OCI-LY3 (cell line): ENCODE measurements at regions not wholly inside any gene's neighbourhood (a gene's known extent, or its start where the extent isn't known, plus 50 kb on each side); places are given as distances from the start of the nearest gene placed in this dataset.

Experiments
- H2AFZ ChIP-seq: fragments of 200-600, 300-600 bp; shearing (Covaris generic); 2 replicates; pipeline ENCODE4 v1.6.0; 2014; ENCODE audit warnings: antibody characterized with exemption, low read depth, low read length
- H3K27ac ChIP-seq: fragments of 200-600, 300-600 bp; sonication (generic); 2 replicates; pipeline ENCODE4 v1.5.1; 2014; ENCODE audit warnings: mild to moderate bottlenecking, low read length, moderate library complexity, mixed read lengths
- H3K27me3 ChIP-seq: fragments of 200-600, 300-600 bp; sonication (generic); 2 replicates; pipeline ENCODE4 v1.6.1; 2014; ENCODE audit warnings: low read depth, low read length, mixed read lengths
- H3K36me3 ChIP-seq: fragments of 200-600, 300-600 bp; sonication (generic); replicated peaks from 2 replicates; pipeline ENCODE3; 2014; ENCODE audit warnings: low read depth, low read length, mixed read lengths
- H3K4me1 ChIP-seq: fragments of 300-600, 200-600 bp; sonication (generic); 2 replicates; pipeline ENCODE4 v1.6.1; 2014; ENCODE audit warnings: low read length, mixed read lengths
- H3K4me2 ChIP-seq: fragments of 200-600, 300-600 bp; sonication (generic); 2 replicates; pipeline ENCODE4 v1.6.1; 2014; ENCODE audit warnings: low read length, mixed read lengths
- H3K4me3 ChIP-seq: fragments of 300-600, 200-600 bp; sonication (generic); 2 replicates; pipeline ENCODE4 v1.5.1; 2014; ENCODE audit warnings: antibody characterized with exemption, mild to moderate bottlenecking, low read length, moderate library complexity
- H3K79me2 ChIP-seq: fragments of 300-600, 200-600 bp; shearing (Covaris generic); 2 replicates; pipeline ENCODE4 v1.6.1; 2014; ENCODE audit warnings: mild to moderate bottlenecking, low read length, mixed read lengths
- H3K9ac ChIP-seq: fragments of 300-600, 200-600 bp; shearing (Covaris generic); 2 replicates; pipeline ENCODE4 v1.6.0; 2014; ENCODE audit warnings: mild to moderate bottlenecking, low read length, moderate library complexity
- H3K9me3 ChIP-seq: fragments of 200-600, 300-600 bp; shearing (Covaris generic); 2 replicates; pipeline ENCODE4 v1.6.1; 2014; ENCODE audit warnings: low read length, mixed read lengths; ENCODE audit not compliant: insufficient read depth
- H4K20me1 ChIP-seq: fragments of 200-600, 300-600 bp; sonication (generic); 2 replicates; pipeline ENCODE4 v1.6.1; 2016; ENCODE audit warnings: low read length, mixed read lengths; ENCODE audit not compliant: insufficient read depth
- EZH2phosphoT487 ChIP-seq: fragments of 200-600 bp; shearing (Covaris generic); IDR thresholded peaks from 2 replicates; pipeline ENCODE4 v1.6.1; 2018; ENCODE audit warnings: antibody characterized with exemption, mixed run types, low read depth
- TF ChIP-seq, protein P1 (sequence below): fragments of 200-600, 300-600 bp; sonication (generic); IDR thresholded peaks from 2 replicates; pipeline ENCODE4 v1.5.1; 2014; ENCODE audit warnings: antibody characterized with exemption, low read length, low read depth

DNA sequence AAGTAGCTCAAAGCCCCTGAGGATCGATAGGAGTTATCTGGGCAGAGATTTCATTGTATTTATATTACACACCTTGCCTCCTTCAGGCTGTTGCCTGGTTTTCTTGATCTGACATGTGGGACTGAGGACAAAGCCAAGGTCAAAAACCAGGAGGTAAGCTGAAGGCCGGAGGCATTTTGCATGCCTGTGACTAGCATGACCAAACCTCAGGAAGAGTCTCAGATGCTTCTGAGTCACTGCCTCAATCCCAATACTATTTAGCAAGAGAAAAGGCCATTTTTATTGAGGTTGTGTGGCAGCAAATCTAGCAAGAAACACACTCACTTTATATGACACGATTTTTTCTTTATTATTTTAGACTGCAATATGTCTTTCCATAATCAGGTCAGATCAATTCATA lies 968.1 kb downstream of the CDH11 start:
- Histone ChIP-seq H3K27me3 (no peaks in the 10 kb centered on the region), H3K4me1 (no peaks in the 10 kb centered on the region), H3K36me3 (no peaks in the 10 kb centered on the region), H3K4me2 (no peak overlapping the region), H4K20me1 (no peaks in the 10 kb centered on the region), H3K9ac (no peak overlapping the region), H3K79me2 (no peaks in the 10 kb centered on the region), H3K27ac (no peak overlapping the region), H3K4me3 (no peak overlapping the region), H3K9me3 (no peaks in the 10 kb centered on the region), H2AFZ (no peak overlapping the region)
- TF ChIP-seq EZH2phosphoT487, result no peak
- TF ChIP-seq, protein P1, sequence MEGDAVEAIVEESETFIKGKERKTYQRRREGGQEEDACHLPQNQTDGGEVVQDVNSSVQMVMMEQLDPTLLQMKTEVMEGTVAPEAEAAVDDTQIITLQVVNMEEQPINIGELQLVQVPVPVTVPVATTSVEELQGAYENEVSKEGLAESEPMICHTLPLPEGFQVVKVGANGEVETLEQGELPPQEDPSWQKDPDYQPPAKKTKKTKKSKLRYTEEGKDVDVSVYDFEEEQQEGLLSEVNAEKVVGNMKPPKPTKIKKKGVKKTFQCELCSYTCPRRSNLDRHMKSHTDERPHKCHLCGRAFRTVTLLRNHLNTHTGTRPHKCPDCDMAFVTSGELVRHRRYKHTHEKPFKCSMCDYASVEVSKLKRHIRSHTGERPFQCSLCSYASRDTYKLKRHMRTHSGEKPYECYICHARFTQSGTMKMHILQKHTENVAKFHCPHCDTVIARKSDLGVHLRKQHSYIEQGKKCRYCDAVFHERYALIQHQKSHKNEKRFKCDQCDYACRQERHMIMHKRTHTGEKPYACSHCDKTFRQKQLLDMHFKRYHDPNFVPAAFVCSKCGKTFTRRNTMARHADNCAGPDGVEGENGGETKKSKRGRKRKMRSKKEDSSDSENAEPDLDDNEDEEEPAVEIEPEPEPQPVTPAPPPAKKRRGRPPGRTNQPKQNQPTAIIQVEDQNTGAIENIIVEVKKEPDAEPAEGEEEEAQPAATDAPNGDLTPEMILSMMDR, result no peak

- Histone ChIP-seq H3K27ac (no peak overlapping the region), H3K27me3 (no peaks in the 10 kb centered on the region), H3K79me2 (no peaks in the 10 kb centered on the region), H4K20me1 (no peaks in the 10 kb centered on the region), H3K36me3 (no peaks in the 10 kb centered on the region), H2AFZ (no peak overlapping the region), H3K4me1 (no peaks in the 10 kb centered on the region), H3K4me3 (no peak overlapping the region), H3K9me3 (no peaks in the 10 kb centered on the region), H3K9ac (no peak overlapping the region), H3K4me2 (no peak overlapping the region)
- TF ChIP-seq, protein P1, result no peak
- no peak for TF ChIP-seq EZH2phosphoT487
These were observed 969.7 kb downstream of the CDH11 start for GRCh38 chr16:64151990-64152767.

DNA sequence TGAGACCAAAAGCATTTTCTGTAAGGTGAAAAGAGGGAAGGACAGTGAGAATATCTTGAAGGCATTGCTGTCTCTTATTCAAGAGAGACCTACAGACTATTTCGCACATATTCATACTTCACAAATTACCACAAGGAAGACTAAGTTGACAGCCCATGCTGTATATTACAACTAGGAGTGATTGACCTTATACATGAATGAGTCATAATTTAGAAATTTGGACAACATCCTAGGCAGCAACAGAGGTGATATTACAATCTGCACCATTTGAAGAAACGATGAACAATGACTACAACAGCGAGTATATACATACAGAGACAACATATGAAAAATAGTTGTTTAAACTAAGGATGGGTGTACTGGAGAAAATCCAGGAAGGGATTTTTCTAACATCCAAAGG lies 971.7 kb downstream of the CDH11 start:
- Histone ChIP-seq H3K79me2 (no peaks in the 10 kb centered on the region), H3K9ac (no peak overlapping the region), H3K36me3 (no peaks in the 10 kb centered on the region), H3K9me3 (no peaks in the 10 kb centered on the region), H3K4me2 (no peak overlapping the region), H3K27ac (no peak overlapping the region), H4K20me1 (no peaks in the 10 kb centered on the region), H3K27me3 (no peaks in the 10 kb centered on the region), H2AFZ (no peak overlapping the region), H3K4me3 (no peak overlapping the region), H3K4me1 (no peaks in the 10 kb centered on the region)
- no peak for TF ChIP-seq EZH2phosphoT487
- TF ChIP-seq, protein P1, result no peak

- no peaks in the 10 kb centered on the region for H3K79me2 ChIP-seq
- H3K36me3 ChIP-seq, result no peaks in the 10 kb centered on the region
- no peak overlapping the region for H3K27ac ChIP-seq
- H3K9ac ChIP-seq, result no peak overlapping the region
- no peak overlapping the region for H3K4me2 ChIP-seq
- H3K4me1 ChIP-seq, result no peaks in the 10 kb centered on the region
- no peaks in the 10 kb centered on the region for H4K20me1 ChIP-seq
- TF ChIP-seq, protein P1, result no peak
- TF ChIP-seq EZH2phosphoT487, result no peak
- no peaks in the 10 kb centered on the region for H3K27me3 ChIP-seq
- no peak overlapping the region for H3K4me3 ChIP-seq
- no peaks in the 10 kb centered on the region for H3K9me3 ChIP-seq
- H2AFZ ChIP-seq, result no peak overlapping the region
These were observed 972.1 kb downstream of the CDH11 start for GRCh38 chr16:64149756-64150155.
